ENCODE measurements at regions not wholly inside any gene's neighbourhood (a gene's known extent, or its start where the extent isn't known, plus 50 kb on each side); places are given as distances from the start of the nearest gene placed in this dataset.

DNA sequence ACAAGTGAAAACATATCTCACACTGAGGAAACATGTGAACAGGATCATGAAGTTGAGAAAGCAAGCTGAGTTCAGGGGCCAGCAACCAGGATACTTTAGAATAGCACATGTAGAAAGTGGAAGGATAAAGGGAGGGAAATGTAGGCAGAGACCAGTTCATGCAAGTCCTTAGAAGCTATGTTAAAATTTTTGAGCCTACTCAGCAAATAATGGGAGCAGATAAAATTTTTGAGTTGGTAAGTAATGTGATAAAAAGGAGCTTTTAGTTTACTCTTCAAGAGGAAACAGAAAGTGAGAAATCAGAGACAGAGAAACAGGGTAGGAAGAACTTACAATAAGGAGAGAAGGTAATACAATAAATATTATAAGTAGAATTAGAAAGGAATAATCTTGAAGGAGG is 105.6 kb upstream of the ZBTB20 start:
- TF ChIP-seq, protein P1, sequence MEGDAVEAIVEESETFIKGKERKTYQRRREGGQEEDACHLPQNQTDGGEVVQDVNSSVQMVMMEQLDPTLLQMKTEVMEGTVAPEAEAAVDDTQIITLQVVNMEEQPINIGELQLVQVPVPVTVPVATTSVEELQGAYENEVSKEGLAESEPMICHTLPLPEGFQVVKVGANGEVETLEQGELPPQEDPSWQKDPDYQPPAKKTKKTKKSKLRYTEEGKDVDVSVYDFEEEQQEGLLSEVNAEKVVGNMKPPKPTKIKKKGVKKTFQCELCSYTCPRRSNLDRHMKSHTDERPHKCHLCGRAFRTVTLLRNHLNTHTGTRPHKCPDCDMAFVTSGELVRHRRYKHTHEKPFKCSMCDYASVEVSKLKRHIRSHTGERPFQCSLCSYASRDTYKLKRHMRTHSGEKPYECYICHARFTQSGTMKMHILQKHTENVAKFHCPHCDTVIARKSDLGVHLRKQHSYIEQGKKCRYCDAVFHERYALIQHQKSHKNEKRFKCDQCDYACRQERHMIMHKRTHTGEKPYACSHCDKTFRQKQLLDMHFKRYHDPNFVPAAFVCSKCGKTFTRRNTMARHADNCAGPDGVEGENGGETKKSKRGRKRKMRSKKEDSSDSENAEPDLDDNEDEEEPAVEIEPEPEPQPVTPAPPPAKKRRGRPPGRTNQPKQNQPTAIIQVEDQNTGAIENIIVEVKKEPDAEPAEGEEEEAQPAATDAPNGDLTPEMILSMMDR (conservative IDR thresholded peaks at IDR 0.05; ENCODE audit: low read depth, low read length): no peak
- TF ChIP-seq EZH2 (IDR thresholded peaks at IDR 0.05; ENCODE audit: borderline replicate concordance, low read depth, low read length, poor library complexity, severe bottlenecking): no peak

Data from A673 (cell line).